Loucy (cell line): ENCODE measurements at regions not wholly inside any gene's neighbourhood (a gene's known extent, or its start where the extent isn't known, plus 50 kb on each side); places are given as distances from the start of the nearest gene placed in this dataset.

Experiments
- H2AFZ ChIP-seq: fragments of 200-600 bp; sonication (generic); 2 replicates; pipeline ENCODE4 v1.6.0; 2016; ENCODE audit warnings: antibody characterized with exemption, mild to moderate bottlenecking, low read length, moderate library complexity
- H3F3A ChIP-seq: fragments of 200-600 bp; 2 replicates; pipeline ENCODE4 v1.6.0; 2016; ENCODE audit warnings: antibody characterized with exemption, low read depth, mild to moderate bottlenecking
- H3K27me3 ChIP-seq: fragments of 200-600 bp; sonication (generic); 2 replicates; pipeline ENCODE4 v1.6.1; 2014; ENCODE audit warnings: low read length, mild to moderate bottlenecking; ENCODE audit not compliant: insufficient read depth, poor library complexity, severe bottlenecking
- H3K36me3 ChIP-seq: fragments of 200-600 bp; sonication (generic); 2 replicates; pipeline ENCODE4 v1.6.1; 2016; ENCODE audit warnings: low read length; ENCODE audit not compliant: insufficient read depth
- H3K4me1 ChIP-seq: fragments of 200-600 bp; sonication (generic); 2 replicates; pipeline ENCODE4 v1.5.1; 2014; ENCODE audit warnings: low read length, mild to moderate bottlenecking; ENCODE audit not compliant: insufficient read depth, poor library complexity, severe bottlenecking
- H3K4me2 ChIP-seq: fragments of 200-600 bp; sonication (generic); 2 replicates; pipeline ENCODE4 v1.6.0; 2014; ENCODE audit warnings: antibody characterized with exemption, low read length, low read depth, mild to moderate bottlenecking; ENCODE audit not compliant: poor library complexity, severe bottlenecking
- H3K4me3 ChIP-seq: fragments of 200-600 bp; sonication (generic); 2 replicates; pipeline ENCODE4 v1.5.1; 2014; ENCODE audit warnings: low read length, mild to moderate bottlenecking, mixed read lengths; ENCODE audit not compliant: poor library complexity, severe bottlenecking
- H3K79me2 ChIP-seq: fragments of 200-600 bp; sonication (generic); 2 replicates; pipeline ENCODE4 v1.6.1; 2014; ENCODE audit warnings: low read length; ENCODE audit not compliant: insufficient read depth
- H3K9ac ChIP-seq: fragments of 200-600 bp; sonication (generic); 2 replicates; pipeline ENCODE4 v1.6.0; 2014; ENCODE audit warnings: mild to moderate bottlenecking, low read depth, low read length, moderate library complexity; ENCODE audit not compliant: poor library complexity, severe bottlenecking
- H3K9me2 ChIP-seq: fragments of 200-600 bp; sonication (generic); replicated peaks from 2 replicates; pipeline ENCODE4 v1.6.1; 2016; ENCODE audit warnings: low read depth, low read length, mixed read lengths
- H3K9me3 ChIP-seq: fragments of 200-600 bp; sonication (generic); 2 replicates; pipeline ENCODE4 v1.6.1; 2014; ENCODE audit warnings: mild to moderate bottlenecking, antibody characterized with exemption, low read length, low read depth; ENCODE audit not compliant: insufficient read depth
- H4K20me1 ChIP-seq: fragments of 200-600 bp; sonication (generic); 2 replicates; pipeline ENCODE4 v1.6.0; 2014; ENCODE audit warnings: antibody characterized with exemption, low read length, mild to moderate bottlenecking; ENCODE audit not compliant: insufficient read depth, poor library complexity, severe bottlenecking
- CTCF ChIP-seq: fragments of 200-600 bp; sonication (generic); conservative IDR thresholded peaks from 2 replicates; pipeline ENCODE4 v1.5.1; 2014; ENCODE audit warnings: mild to moderate bottlenecking, antibody characterized with exemption, low read length
- EZH2phosphoT487 ChIP-seq: fragments of 200-600 bp; IDR thresholded peaks from 2 replicates; pipeline ENCODE4 v1.6.1; 2018; ENCODE audit warnings: antibody characterized with exemption, mild to moderate bottlenecking, moderate library complexity, borderline replicate concordance

DNA sequence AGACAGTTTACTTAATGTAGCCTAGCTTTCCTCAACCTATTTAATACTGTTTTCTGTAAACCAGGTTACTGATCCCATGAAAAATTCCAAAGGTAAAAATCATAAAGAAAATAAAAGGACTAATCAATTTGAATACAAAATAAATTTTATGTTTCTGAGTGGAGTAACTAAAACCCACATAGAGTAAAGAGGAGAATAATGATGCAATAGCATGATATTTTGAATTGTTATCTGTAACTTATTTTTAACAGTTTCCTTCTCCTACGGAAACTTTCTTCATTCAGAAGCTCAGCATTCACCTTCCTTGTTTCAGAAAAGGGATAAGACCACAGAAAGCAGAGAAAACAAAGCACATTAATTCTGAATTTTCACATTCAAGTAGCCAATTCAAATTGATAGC, 320.6 kb upstream of the NUDT12 start:
- H3K79me2 ChIP-seq = no peaks in the 10 kb centered on the region
- H3K4me2 ChIP-seq = no peak overlapping the region
- H3F3A ChIP-seq = no peaks in the 10 kb centered on the region
- H3K9me3 ChIP-seq = no peaks in the 10 kb centered on the region
- no peaks in the 10 kb centered on the region for H3K4me1 ChIP-seq
- no peaks in the 10 kb centered on the region for H3K9me2 ChIP-seq
- H3K27me3 ChIP-seq = no peaks in the 10 kb centered on the region
- H3K4me3 ChIP-seq = no peak overlapping the region
- H3K36me3 ChIP-seq = no peaks in the 10 kb centered on the region
- no peak overlapping the region for H3K9ac ChIP-seq
- H2AFZ ChIP-seq = no peak overlapping the region
- no peak for TF ChIP-seq EZH2phosphoT487
- TF ChIP-seq CTCF = no peak
- no peaks in the 10 kb centered on the region for H4K20me1 ChIP-seq

GRCh38 chr5:103881560-103881959, 319.0 kb upstream of the NUDT12 start:
- no peak overlapping the region for H3K9ac ChIP-seq
- no peak overlapping the region for H3K4me3 ChIP-seq
- H4K20me1 ChIP-seq = no peaks in the 10 kb centered on the region
- TF ChIP-seq CTCF (no peak), EZH2phosphoT487 (no peak)
- no peak overlapping the region for H2AFZ ChIP-seq
- H3K79me2 ChIP-seq = no peaks in the 10 kb centered on the region
- H3K4me2 ChIP-seq = no peak overlapping the region
- no peaks in the 10 kb centered on the region for H3F3A ChIP-seq
- H3K36me3 ChIP-seq = no peaks in the 10 kb centered on the region
- H3K4me1 ChIP-seq = no peaks in the 10 kb centered on the region
- no peaks in the 10 kb centered on the region for H3K9me3 ChIP-seq
- no peaks in the 10 kb centered on the region for H3K27me3 ChIP-seq
- no peaks in the 10 kb centered on the region for H3K9me2 ChIP-seq

DNA sequence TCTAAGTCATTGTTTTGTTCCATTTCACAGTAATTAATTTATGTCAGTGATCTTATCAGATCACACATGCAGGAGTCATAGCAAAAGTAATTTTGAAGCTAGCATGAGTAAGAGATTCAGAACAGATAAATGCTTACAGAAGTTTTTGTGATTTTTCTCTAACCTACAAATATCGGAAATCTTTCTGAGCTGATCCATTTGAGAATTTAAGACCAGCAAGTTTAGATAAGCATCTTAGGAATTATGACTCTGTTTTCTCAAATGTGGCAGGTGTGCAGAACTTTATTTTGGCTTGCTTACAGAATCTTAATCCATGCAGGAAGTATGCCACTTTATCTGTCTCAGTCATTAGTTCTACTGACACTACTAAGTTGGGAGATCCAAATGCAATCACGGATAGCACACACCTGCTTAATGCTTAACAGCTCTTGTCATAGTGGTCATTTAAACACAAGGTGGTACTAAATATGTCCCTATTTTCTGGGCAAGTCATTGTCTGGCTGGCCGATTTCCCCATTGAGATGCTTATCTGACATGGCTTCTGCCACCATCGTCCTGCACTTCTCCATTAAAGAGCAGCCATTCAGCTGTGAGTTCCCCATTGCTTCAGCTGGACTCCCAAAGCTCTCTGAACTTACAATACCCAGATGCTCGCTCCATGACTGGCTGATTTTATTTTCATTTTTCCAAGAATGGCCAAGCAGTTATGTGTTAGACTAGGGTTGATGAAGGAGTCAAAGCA, 305.4 kb upstream of the NUDT12 start:
- Histone ChIP-seq H3K27me3 (no peaks in the 10 kb centered on the region), H3K9me2 (no peaks in the 10 kb centered on the region), H3K79me2 (no peaks in the 10 kb centered on the region), H4K20me1 (no peaks in the 10 kb centered on the region), H3F3A (no peaks in the 10 kb centered on the region), H3K9ac (no peak overlapping the region), H3K9me3 (no peaks in the 10 kb centered on the region), H3K4me1 (no peaks in the 10 kb centered on the region), H2AFZ (no peak overlapping the region), H3K4me3 (no peak overlapping the region), H3K4me2 (no peak overlapping the region), H3K36me3 (no peaks in the 10 kb centered on the region)
- TF ChIP-seq CTCF = no peak
- TF ChIP-seq EZH2phosphoT487 = no peak
